Midbrain (tissue), 1 donor: ENCODE measurements at regions not wholly inside any gene's neighbourhood (a gene's known extent, or its start where the extent isn't known, plus 50 kb on each side); places are given as distances from the start of the nearest gene placed in this dataset.

Experiments
- DNase-seq: peaks from one replicate; lab custom pipeline; 2025; lab: John Stamatoyannopoulos, UW

- no peak for DNase-seq
Observed at GRCh38 chr6:14660806-14661579, 543.4 kb downstream of the CD83 start.

GRCh38 chr6:14661691-14662090 lies 544.1 kb downstream of the CD83 start:
- DNase-seq: no peak

- no peak for DNase-seq
Observed at GRCh38 chr6:14664112-14664601, 546.6 kb downstream of the CD83 start.

DNA sequence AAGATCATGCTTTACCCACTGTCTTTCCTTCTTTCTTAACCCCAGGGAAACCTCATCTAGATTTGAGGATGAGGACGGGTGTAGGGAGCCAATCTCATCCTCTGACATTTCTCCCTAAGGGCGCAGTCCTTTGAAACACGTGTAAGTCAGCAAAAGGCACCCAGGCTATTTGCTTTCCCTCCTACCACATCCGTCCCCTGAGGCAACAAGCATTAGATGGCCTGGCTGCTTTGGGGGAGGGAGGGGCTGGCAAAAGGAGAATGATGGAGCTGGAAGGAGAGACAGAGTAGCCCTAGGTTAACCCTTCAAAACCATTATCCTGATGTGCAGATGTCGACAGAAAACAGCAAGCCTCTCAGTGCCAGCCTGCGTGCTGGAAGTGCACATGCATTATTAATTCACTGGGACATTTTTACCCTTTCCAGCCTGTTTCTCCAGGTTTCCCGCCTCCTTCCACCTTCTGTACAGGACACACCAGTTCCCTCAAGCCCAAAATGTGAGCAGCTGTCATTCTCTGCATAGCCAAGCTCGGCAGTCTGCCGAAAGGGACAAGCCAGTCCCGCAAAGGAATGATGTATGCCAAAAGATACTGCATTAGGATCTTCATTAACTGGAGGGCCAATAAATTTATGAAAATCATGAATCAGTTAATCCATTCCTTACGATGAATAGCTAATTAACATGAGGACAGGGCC lies 547.2 kb downstream of the CD83 start:
- no peak for DNase-seq

DNA sequence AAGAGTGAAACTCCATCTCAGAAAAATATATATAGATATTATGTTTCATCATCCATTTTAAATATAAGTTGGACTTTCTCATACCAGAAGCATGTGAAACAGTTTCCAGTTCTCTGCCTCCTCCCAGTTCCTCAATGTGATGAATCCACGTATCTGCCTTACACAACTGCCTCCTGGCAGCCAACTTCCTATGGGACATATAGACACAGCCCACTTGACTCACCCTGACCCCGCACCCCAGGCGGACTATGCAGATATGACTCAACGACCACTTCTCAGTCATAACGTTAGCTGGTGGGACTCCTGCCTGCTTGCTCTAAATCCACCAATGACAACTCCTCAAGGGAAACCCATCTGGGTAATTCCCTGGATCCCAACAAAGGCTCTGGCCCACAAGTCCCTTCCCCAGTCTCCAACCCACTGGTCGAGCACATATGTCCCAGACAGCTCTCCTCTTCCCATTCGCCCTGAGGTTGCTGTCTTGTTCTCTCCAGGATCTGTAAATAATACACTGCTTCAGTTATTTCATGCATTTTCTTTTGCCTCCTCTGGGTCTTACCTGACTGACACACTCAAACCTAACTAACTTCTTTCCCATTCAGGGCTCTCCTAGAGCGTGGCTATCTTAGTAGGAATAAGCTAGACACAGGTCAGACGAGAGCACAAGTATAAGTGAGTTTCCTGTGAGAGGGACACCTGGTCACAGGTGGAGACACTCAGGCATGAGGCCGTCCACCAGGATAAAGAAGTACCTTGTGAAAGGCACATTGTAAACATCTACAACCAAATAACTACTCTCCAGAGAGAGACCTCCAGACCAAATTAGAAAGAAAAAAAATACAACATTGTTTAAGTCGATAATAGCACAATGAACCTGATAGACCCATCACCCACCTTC lies 548.5 kb downstream of the CD83 start:
- no peak for DNase-seq

DNA sequence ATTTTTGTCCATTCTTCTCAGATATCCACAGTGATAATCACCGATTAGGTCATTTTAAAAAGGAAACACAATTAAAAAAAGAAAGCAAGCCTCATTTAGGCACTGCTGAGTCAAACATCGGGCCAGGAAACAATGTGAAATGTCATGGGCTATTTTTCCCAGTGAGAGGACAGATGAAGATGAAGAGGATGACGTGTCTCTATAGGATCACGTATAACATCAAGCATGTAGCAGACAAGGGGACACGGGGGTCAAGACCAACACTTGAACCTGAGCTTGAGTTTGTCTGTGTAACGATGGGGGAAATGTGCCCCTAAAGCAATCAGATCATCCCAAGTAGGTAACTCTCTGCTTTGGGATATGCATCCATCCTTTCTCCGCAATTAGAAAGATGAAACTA lies 553.2 kb downstream of the CD83 start:
- no peak for DNase-seq

DNA sequence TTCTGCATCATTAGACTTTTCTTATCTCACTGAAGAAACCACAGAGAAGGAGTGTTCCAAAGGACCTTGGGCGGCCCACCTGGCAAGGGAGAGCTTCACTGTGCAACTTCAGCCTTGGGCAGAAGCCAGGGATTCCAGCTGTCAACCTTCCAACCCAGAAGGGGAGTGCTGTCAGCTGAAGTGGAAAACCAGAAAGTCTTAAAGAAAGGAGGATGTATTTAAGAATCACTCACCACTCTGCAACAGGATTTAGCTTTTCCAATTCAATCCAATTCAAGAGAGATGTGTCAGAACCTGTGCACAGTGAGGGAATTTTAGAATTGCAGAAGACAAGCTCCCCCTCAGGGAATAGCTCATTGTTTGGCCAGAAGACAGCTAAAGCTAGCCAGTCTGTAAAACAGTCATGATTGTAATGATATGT lies 553.7 kb downstream of the CD83 start:
- no peak for DNase-seq

GRCh38 chr6:14671937-14672336 lies 554.4 kb downstream of the CD83 start:
- DNase-seq: no peak

GRCh38 chr6:14673201-14673600 lies 555.6 kb downstream of the CD83 start:
- no peak for DNase-seq

DNA sequence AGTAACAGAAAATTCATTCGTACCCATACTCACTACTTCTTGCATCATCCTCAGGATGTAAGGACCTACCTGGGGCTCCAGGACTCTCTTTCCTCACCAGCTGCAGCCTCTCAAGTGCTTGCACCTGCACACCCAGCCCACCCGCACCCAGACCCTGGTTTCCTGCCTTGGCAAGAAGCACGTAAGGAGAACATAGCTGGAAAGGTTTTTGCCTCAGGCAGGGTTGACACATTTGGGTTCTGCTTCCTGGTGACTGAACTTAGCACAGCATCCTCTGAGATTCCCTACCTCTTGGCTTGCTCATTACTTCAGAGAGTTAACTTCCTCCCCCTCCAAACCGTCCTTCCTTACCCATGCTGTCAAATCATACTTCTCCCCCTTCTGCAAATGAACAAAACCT lies 556.9 kb downstream of the CD83 start:
- no peak for DNase-seq

DNA sequence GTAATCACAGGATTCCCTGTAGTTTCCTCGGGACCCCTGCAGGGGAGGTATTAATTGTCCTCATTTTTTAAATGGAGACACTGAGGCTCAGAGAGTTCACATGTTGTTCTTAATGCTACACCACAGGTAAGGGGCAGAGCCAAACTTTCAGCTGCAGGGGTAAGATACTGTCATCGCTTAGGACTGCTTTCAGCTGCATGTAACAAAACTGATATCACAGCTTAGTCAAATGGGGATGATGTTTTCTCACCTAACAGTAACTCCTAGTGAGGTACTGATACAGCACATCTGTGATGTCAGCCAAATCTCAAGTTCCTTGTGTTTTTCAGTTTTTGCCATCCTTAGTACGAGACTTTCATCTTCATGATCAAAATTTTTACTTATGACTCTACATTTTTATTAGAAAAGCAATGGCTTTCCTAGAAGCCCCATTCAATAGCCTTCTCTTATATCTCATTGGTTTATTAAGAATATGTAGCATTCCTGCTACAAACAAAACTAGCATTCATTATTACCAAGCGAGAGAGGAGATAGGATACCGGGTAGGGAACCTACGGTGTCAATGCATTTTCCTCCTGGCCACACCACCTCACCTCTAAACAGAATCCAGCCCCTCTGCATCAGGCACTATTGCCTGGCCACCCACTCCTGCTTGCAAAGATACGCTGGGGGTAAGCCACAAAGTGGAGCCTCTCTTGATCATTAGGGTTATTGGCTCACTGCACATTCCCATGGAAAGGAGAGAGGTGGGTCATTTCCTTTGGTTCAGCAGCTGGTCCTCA lies 557.5 kb downstream of the CD83 start:
- DNase-seq: no peak

DNA sequence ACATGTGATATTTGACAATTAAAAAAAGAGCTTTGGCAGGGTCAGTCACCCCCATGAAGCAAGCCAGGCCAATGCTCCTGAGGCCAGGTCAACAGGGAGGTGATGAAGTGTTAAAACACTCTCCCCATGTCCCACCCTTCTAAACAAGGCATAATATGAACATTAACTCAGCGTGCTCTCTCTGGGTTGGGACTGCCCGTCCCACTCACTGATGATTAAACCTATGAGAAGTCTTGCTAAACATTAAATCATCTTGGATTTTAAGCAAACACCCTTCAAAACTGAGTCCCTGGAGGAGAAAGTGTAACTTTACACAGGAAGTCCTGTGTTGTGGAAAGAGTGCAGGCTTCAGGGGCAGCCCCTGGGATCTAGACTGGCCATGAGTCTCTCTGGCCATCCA lies 558.5 kb downstream of the CD83 start:
- DNase-seq: no peak

- no peak for DNase-seq
Observed at GRCh38 chr6:14676977-14677781, 559.6 kb downstream of the CD83 start.

GRCh38 chr6:14681699-14682487 lies 564.0 kb upstream of the JARID2 start:
- no peak for DNase-seq

- DNase-seq: no peak
Observed at GRCh38 chr6:14682812-14683211, 563.1 kb upstream of the JARID2 start.

- no peak for DNase-seq
Observed at GRCh38 chr6:14689639-14690038, 556.2 kb upstream of the JARID2 start.

- no peak for DNase-seq
Observed at GRCh38 chr6:14690120-14691056, 555.5 kb upstream of the JARID2 start.

DNA sequence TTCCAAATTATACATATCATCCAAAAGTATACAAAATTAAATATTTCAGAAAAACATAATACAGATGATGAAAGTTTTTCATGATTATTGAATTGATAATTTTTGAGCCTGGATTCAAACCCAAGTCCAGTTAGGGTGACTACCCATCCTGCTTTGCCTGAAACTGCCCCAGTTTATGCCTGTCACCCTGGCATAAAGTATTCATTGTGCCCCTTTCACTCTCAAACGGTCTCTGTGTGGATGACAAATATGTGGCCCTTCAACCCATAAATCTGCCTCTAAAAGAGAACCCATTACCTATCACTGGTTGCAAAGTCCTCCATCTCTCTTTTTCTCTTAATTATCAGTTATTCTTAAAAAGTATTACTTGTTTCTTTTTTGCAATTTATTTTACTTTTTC lies 553.7 kb upstream of the JARID2 start:
- no peak for DNase-seq
